GM18498 (cell line): ENCODE measurements at regions not wholly inside any gene's neighbourhood (a gene's known extent, or its start where the extent isn't known, plus 50 kb on each side); places are given as distances from the start of the nearest gene placed in this dataset.
A peak's percentile ranks its signal among the peaks of the same experiment; 100 is the strongest.

Source experiments
- ATAC-seq: cut with Tn5 transposase; IDR thresholded peaks from one replicate; pipeline ENCODE4 v1.9.1; 2021; ENCODE audit warnings: mild to moderate bottlenecking, moderate library complexity; ENCODE audit not compliant: unreplicated experiment

- ATAC-seq, result peak; percentile 97
Observed at GRCh38 chr6:139940741-139941729, 566.6 kb upstream of the CITED2 start.

DNA sequence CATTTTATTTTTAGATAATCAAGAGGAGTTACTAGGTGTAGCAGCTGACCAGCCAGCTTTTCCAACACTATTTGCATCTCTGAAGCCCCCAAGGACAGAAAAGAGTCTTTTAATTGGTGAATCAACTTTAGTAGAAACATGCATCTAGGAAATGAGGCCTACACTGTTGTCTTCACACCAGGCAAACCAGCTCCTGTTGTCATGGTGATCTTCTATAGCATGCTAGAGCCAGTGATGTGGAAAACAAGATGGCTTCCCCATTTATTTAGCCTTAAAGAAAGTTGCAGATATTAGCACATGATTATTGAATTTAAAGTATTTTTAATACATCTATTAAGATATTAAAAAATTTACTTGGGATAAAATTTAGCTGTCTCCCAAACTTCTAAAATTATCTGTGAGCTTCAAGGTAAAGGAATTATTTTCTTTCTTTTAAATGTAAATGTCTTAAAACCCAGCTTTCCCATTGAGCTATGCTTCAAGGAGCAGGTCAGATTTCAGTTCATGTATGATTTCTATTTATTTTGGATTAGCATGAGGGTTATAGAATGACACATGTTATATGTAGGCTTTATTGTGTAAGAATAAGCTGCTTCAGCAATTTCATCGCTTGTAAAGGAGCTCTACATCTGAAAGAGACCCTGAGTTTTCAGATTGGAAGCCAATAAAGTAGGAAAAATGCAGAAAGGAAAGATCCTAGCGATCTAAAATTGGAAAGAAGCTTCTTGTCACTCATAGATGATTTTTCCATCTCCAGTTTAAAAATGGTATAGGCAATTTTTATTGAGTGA, 564.9 kb upstream of the CITED2 start:
- ATAC-seq, result no peak

- ATAC-seq, result no peak
Observed at GRCh38 chr6:139932671-139933070, 558.2 kb upstream of the CITED2 start.

DNA sequence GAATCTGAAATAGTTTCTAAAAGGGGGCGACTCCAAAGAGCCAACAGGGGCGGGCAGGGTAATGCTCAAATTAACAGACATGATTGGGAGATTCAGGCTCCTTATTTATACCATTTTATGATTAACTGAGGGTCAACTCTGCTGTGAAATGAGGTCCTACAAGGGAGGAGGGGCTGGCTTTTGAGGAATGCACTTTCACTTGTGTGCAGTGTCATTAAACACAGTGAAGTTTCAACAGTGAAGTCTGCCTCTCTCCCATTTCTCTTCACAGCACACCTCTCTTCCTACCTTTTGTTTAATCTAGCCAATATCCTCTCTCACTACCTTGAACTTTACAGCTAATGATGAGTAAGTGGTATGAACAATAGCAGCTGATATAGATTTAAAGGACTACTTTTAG, 557.3 kb upstream of the CITED2 start:
- ATAC-seq, result no peak

DNA sequence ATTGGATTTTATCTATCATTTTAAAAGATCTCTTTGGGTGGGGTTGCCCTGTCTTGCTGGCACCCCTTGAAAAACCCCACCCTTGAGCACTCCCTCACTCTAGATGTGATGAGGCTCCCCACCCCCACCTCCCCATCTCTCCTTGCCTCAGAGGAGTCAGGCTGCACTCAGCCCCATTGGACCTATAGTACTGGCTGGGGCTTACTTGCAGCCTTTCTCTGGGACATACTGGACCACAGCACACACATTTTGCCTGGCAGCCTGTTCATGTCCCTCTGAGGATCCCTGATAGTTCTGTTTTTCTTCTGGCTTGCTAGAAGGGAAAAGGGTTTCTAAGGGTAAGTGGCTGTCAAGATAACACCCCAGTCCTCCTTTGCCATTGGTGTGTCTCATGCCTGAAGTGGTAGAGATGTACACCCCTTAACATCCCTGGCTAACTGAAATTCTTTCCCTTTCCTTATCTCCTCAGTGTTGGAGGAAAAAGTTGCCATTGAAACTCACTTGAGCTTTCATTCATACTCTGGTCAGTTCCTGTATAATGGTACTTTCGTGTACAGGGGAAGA, 553.4 kb upstream of the CITED2 start:
- no peak for ATAC-seq

GRCh38 chr6:139927236-139927635, 552.8 kb upstream of the CITED2 start:
- no peak for ATAC-seq

DNA sequence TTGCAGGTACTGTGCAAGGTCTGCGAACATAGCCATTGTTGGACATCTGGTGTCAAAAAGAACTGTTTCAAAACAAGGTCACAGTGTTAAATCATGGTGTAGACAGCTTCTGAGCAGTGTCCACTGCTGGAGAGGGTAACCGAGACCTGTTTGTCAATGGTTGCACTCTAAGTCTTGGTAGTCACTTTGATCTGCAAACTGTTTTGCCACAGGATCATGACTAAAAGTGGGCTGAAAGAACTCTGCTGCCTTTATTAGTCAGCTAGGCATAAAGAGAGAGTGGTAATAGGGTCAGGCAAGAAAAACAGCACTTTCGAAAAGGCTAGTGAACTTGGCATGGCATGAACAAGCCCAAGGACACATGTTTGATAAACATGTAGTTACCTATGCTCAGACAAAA, 552.3 kb upstream of the CITED2 start:
- ATAC-seq, result no peak

- no peak for ATAC-seq
Observed at GRCh38 chr6:139925894-139926641, 551.6 kb upstream of the CITED2 start.

- ATAC-seq, result no peak
Observed at GRCh38 chr6:139923964-139924475, 549.6 kb upstream of the CITED2 start.

- no peak for ATAC-seq
Observed at GRCh38 chr6:139922236-139922635, 547.8 kb upstream of the CITED2 start.

DNA sequence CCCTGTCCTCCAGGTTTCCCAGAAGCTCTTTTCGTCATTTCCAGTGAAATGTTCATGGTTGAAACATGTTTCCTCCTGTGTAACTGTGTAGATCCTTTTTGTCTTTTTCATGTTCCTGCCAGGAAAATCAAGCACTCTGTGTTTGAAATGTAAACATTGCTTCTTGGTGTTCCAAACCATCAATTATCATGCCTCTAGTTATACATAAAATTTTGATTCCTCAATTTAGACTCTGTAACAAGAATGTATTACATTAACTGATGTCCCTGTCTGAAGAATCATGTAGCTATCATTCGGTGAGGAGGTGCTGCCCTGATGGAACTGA, 546.3 kb upstream of the CITED2 start:
- no peak for ATAC-seq

- ATAC-seq, result no peak
Observed at GRCh38 chr6:139920027-139920775, 545.8 kb upstream of the CITED2 start.

GRCh38 chr6:139919107-139920026, 544.9 kb upstream of the CITED2 start:
- ATAC-seq, result no peak

GRCh38 chr6:139917951-139918630, 543.6 kb upstream of the CITED2 start:
- ATAC-seq, result no peak

GRCh38 chr6:139914910-139915309, 540.5 kb upstream of the CITED2 start:
- no peak for ATAC-seq

DNA sequence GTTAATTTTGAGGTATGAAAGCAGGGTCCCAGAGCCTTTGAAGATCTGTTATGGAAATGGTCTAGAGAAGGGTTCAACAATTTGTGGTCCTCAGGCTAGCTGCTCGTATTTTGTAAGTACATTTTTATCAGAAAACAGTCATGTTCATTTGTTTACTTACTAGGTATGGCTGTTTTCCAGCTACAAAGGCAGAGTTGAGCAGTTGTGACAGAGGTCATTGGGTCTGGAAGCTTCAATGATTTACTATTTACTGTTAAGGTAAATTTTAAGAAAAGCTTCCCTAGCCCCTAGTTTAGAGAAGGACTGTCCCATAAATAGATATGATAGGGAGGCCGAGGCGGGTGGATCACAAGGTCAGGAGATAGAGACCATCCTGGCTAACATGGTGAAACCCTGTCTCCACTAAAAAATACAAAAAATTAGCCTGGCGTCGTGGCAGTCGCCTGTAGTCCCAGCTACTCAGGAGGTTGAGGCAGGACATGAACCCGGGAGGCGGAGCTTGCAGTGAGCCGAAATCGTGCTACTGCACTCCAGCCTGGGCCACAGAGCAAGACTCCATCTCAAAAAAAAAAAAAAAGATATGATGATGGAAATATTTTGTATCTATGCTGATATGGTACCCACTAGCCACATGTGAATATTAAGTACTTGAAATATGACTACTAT, 538.4 kb upstream of the CITED2 start:
- ATAC-seq, result no peak

DNA sequence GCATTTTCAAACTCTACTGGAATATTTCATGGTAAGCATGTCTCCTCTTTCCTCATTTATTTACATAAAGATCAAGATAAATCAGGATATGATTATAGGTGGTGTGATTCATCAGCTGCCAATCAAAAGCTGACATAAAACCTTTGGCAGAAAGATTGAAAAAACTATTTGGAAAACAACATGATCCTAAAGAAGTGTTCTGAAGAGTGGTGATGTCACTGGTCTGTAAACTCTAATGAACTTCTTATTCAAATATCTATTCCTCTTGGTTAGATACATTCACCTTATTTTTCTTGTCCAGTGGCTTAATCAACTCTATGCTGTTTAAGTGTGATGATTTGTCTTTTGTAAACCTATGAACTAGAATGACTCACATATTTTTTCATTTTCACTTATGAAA, 535.5 kb upstream of the CITED2 start:
- ATAC-seq, result no peak
